ENCODE measurements at regions not wholly inside any gene's neighbourhood (a gene's known extent, or its start where the extent isn't known, plus 50 kb on each side); places are given as distances from the start of the nearest gene placed in this dataset.

GRCh38 chr5:93100428-93100827 lies 480.6 kb downstream of the NR2F1-AS1 start (continued):
- TF ChIP-seq, protein P1, sequence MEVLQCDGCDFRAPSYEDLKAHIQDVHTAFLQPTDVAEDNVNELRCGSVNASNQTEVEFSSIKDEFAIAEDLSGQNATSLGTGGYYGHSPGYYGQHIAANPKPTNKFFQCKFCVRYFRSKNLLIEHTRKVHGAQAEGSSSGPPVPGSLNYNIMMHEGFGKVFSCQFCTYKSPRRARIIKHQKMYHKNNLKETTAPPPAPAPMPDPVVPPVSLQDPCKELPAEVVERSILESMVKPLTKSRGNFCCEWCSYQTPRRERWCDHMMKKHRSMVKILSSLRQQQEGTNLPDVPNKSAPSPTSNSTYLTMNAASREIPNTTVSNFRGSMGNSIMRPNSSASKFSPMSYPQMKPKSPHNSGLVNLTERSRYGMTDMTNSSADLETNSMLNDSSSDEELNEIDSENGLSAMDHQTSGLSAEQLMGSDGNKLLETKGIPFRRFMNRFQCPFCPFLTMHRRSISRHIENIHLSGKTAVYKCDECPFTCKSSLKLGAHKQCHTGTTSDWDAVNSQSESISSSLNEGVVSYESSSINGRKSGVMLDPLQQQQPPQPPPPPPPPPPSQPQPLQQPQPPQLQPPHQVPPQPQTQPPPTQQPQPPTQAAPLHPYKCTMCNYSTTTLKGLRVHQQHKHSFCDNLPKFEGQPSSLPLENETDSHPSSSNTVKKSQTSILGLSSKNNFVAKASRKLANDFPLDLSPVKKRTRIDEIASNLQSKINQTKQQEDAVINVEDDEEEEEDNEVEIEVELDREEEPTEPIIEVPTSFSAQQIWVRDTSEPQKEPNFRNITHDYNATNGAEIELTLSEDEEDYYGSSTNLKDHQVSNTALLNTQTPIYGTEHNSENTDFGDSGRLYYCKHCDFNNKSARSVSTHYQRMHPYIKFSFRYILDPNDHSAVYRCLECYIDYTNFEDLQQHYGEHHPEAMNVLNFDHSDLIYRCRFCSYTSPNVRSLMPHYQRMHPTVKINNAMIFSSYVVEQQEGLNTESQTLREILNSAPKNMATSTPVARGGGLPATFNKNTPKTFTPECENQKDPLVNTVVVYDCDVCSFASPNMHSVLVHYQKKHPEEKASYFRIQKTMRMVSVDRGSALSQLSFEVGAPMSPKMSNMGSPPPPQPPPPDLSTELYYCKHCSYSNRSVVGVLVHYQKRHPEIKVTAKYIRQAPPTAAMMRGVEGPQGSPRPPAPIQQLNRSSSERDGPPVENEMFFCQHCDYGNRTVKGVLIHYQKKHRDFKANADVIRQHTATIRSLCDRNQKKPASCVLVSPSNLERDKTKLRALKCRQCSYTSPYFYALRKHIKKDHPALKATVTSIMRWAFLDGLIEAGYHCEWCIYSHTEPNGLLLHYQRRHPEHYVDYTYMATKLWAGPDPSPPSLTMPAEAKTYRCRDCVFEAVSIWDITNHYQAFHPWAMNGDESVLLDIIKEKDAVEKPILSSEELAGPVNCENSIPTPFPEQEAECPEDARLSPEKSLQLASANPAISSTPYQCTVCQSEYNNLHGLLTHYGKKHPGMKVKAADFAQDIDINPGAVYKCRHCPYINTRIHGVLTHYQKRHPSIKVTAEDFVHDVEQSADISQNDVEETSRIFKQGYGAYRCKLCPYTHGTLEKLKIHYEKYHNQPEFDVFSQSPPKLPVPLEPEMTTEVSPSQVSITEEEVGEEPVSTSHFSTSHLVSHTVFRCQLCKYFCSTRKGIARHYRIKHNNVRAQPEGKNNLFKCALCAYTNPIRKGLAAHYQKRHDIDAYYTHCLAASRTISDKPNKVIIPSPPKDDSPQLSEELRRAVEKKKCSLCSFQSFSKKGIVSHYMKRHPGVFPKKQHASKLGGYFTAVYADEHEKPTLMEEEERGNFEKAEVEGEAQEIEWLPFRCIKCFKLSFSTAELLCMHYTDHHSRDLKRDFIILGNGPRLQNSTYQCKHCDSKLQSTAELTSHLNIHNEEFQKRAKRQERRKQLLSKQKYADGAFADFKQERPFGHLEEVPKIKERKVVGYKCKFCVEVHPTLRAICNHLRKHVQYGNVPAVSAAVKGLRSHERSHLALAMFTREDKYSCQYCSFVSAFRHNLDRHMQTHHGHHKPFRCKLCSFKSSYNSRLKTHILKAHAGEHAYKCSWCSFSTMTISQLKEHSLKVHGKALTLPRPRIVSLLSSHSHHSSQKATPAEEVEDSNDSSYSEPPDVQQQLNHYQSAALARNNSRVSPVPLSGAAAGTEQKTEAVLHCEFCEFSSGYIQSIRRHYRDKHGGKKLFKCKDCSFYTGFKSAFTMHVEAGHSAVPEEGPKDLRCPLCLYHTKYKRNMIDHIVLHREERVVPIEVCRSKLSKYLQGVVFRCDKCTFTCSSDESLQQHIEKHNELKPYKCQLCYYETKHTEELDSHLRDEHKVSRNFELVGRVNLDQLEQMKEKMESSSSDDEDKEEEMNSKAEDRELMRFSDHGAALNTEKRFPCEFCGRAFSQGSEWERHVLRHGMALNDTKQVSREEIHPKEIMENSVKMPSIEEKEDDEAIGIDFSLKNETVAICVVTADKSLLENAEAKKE (CRISPR knock-in tag; IDR thresholded peaks at IDR 0.05): no peak
- TF ChIP-seq STAT1 (IDR thresholded peaks at IDR 0.05; ENCODE audit: unreplicated experiment) (no peak), CREB1 (CRISPR knock-in tag; IDR thresholded peaks at IDR 0.05; ENCODE audit: low read depth) (no peak), JUNB (IDR thresholded peaks at IDR 0.05; ENCODE audit: unreplicated experiment) (no peak), ZNF114 (CRISPR knock-in tag; IDR thresholded peaks at IDR 0.05) (no peak), POLR2AphosphoS5 (IDR thresholded peaks at IDR 0.05; ENCODE audit: low read depth) (no peak), EZH2 (IDR thresholded peaks at IDR 0.05; ENCODE audit: low read depth, unreplicated experiment) (no peak)
- TF ChIP-seq, protein P2, sequence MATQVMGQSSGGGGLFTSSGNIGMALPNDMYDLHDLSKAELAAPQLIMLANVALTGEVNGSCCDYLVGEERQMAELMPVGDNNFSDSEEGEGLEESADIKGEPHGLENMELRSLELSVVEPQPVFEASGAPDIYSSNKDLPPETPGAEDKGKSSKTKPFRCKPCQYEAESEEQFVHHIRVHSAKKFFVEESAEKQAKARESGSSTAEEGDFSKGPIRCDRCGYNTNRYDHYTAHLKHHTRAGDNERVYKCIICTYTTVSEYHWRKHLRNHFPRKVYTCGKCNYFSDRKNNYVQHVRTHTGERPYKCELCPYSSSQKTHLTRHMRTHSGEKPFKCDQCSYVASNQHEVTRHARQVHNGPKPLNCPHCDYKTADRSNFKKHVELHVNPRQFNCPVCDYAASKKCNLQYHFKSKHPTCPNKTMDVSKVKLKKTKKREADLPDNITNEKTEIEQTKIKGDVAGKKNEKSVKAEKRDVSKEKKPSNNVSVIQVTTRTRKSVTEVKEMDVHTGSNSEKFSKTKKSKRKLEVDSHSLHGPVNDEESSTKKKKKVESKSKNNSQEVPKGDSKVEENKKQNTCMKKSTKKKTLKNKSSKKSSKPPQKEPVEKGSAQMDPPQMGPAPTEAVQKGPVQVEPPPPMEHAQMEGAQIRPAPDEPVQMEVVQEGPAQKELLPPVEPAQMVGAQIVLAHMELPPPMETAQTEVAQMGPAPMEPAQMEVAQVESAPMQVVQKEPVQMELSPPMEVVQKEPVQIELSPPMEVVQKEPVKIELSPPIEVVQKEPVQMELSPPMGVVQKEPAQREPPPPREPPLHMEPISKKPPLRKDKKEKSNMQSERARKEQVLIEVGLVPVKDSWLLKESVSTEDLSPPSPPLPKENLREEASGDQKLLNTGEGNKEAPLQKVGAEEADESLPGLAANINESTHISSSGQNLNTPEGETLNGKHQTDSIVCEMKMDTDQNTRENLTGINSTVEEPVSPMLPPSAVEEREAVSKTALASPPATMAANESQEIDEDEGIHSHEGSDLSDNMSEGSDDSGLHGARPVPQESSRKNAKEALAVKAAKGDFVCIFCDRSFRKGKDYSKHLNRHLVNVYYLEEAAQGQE (IDR thresholded peaks at IDR 0.05; ENCODE audit: unreplicated experiment): no peak
- TF ChIP-seq, protein P3, sequence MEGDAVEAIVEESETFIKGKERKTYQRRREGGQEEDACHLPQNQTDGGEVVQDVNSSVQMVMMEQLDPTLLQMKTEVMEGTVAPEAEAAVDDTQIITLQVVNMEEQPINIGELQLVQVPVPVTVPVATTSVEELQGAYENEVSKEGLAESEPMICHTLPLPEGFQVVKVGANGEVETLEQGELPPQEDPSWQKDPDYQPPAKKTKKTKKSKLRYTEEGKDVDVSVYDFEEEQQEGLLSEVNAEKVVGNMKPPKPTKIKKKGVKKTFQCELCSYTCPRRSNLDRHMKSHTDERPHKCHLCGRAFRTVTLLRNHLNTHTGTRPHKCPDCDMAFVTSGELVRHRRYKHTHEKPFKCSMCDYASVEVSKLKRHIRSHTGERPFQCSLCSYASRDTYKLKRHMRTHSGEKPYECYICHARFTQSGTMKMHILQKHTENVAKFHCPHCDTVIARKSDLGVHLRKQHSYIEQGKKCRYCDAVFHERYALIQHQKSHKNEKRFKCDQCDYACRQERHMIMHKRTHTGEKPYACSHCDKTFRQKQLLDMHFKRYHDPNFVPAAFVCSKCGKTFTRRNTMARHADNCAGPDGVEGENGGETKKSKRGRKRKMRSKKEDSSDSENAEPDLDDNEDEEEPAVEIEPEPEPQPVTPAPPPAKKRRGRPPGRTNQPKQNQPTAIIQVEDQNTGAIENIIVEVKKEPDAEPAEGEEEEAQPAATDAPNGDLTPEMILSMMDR (conservative IDR thresholded peaks at IDR 0.05; ENCODE audit: low read depth in 2 of 2): no peak

Measured in GM23338 (cell line).